ENCODE measurements at regions not wholly inside any gene's neighbourhood (a gene's known extent, or its start where the extent isn't known, plus 50 kb on each side); places are given as distances from the start of the nearest gene placed in this dataset.

GRCh38 chr13:106117640-106118039 is 417.8 kb downstream of the EFNB2 start:
- peaks cover 9% of the 10 kb centered on the region for H3K4me1 ChIP-seq
- intact Hi-C loops (cut with DNase I), result no loop called here
- H3K36me3 ChIP-seq, result no peaks in the 10 kb centered on the region
- TF ChIP-seq POLR2AphosphoS5 (IDR thresholded peaks at IDR 0.05; ENCODE audit: insufficient read depth in 1 of 2, low read depth in 1 of 2) (no peak), CTCF (IDR thresholded peaks at IDR 0.05) (no peak), POLR2A (IDR thresholded peaks at IDR 0.05) (no peak)
- no peaks in the 10 kb centered on the region for H3K9me3 ChIP-seq
- H3K4me3 ChIP-seq, result no peak overlapping the region
- DNase-seq (ENCODE audit: extremely low spot score in 2 of 2), result no peak
- H3K27me3 ChIP-seq, result no peaks in the 10 kb centered on the region
- H3K27ac ChIP-seq, result no peak overlapping the region

GRCh38 chr13:106117035-106117434 is 418.4 kb downstream of the EFNB2 start:
- intact Hi-C loops (cut with DNase I), result no loop called here
- Histone ChIP-seq H3K36me3 (no peaks in the 10 kb centered on the region), H3K4me1 (peaks cover 9% of the 10 kb centered on the region), H3K4me3 (no peak overlapping the region), H3K9me3 (no peaks in the 10 kb centered on the region), H3K27ac (no peak overlapping the region), H3K27me3 (no peaks in the 10 kb centered on the region)
- TF ChIP-seq CTCF (IDR thresholded peaks at IDR 0.05) (no peak), POLR2AphosphoS5 (IDR thresholded peaks at IDR 0.05; ENCODE audit: insufficient read depth in 1 of 2, low read depth in 1 of 2) (no peak), POLR2A (IDR thresholded peaks at IDR 0.05) (no peak)
- no peak for DNase-seq (ENCODE audit: extremely low spot score in 2 of 2)

GRCh38 chr13:106115081-106115480 is 420.4 kb downstream of the EFNB2 start:
- Histone ChIP-seq H3K4me3 (no peak overlapping the region), H3K27me3 (no peaks in the 10 kb centered on the region), H3K27ac (no peak overlapping the region), H3K9me3 (no peaks in the 10 kb centered on the region), H3K4me1 (peaks cover 9% of the 10 kb centered on the region), H3K36me3 (no peaks in the 10 kb centered on the region)
- intact Hi-C loops (cut with DNase I), result no loop called here
- DNase-seq (ENCODE audit: extremely low spot score in 2 of 2), result no peak
- TF ChIP-seq CTCF (IDR thresholded peaks at IDR 0.05) (no peak), POLR2A (IDR thresholded peaks at IDR 0.05) (no peak), POLR2AphosphoS5 (IDR thresholded peaks at IDR 0.05; ENCODE audit: insufficient read depth in 1 of 2, low read depth in 1 of 2) (no peak)

- Histone ChIP-seq H3K4me1 (peaks cover 9% of the 10 kb centered on the region), H3K4me3 (no peak overlapping the region), H3K9me3 (no peaks in the 10 kb centered on the region), H3K27me3 (no peaks in the 10 kb centered on the region), H3K27ac (no peak overlapping the region), H3K36me3 (no peaks in the 10 kb centered on the region)
- DNase-seq (ENCODE audit: extremely low spot score in 2 of 2), result no peak
- intact Hi-C loops (cut with DNase I), result no loop called here
- TF ChIP-seq POLR2AphosphoS5 (IDR thresholded peaks at IDR 0.05; ENCODE audit: insufficient read depth in 1 of 2, low read depth in 1 of 2) (no peak), POLR2A (IDR thresholded peaks at IDR 0.05) (no peak), CTCF (IDR thresholded peaks at IDR 0.05) (no peak)
Measured at GRCh38 chr13:106113796-106114195, 421.7 kb downstream of the EFNB2 start.

- H3K27ac ChIP-seq, result no peak overlapping the region
- no peak overlapping the region for H3K4me3 ChIP-seq
- H3K4me1 ChIP-seq, result peaks cover 7% of the 10 kb centered on the region
- no peaks in the 10 kb centered on the region for H3K27me3 ChIP-seq
- no peaks in the 10 kb centered on the region for H3K36me3 ChIP-seq
- TF ChIP-seq POLR2A (IDR thresholded peaks at IDR 0.05) (no peak), POLR2AphosphoS5 (IDR thresholded peaks at IDR 0.05; ENCODE audit: insufficient read depth in 1 of 2, low read depth in 1 of 2) (no peak), CTCF (IDR thresholded peaks at IDR 0.05) (no peak)
- no peaks in the 10 kb centered on the region for H3K9me3 ChIP-seq
- intact Hi-C loops (cut with DNase I), result no loop called here
- no peak for DNase-seq (ENCODE audit: extremely low spot score in 2 of 2)
Measured at GRCh38 chr13:106112191-106112590, 423.3 kb downstream of the EFNB2 start.

All from vagina (tissue), 2 donors.